ENCODE measurements at regions not wholly inside any gene's neighbourhood (a gene's known extent, or its start where the extent isn't known, plus 50 kb on each side); places are given as distances from the start of the nearest gene placed in this dataset.

DNA sequence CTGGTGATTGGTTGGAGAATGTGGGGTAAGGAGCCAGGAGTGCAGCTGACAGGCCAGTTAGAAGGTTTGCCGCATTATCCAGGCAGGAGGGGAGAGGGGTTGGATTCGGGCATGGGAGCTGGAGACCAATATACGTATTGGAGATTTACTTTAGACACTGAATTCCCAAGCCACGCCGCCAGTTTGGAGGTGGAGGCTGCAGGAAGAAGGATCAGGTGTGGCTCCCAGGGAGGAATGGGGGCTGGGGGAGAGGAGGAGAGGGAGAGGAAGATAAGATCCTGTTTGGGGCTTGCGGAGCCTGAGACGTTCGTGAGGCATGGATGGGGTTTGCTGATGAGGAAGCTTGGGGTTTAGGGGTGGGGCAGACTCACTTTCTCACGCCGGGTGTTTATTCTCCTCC, 155.1 kb upstream of the IGSF21 start:
- Histone ChIP-seq H3K9ac (ENCODE audit: insufficient read depth, low read length, poor library complexity, severe bottlenecking) (no peak overlapping the region), H4K20me1 (ENCODE audit: insufficient read depth, low read length) (no peaks in the 10 kb centered on the region), H3K27ac (ENCODE audit: low read depth in 1 of 2, low read length in 2 of 2) (no peak overlapping the region), H3K36me3 (replicated peaks in 1 of 2; ENCODE audit: control insufficient read depth in 1 of 2, insufficient read depth in 2 of 2, low read length in 2 of 2) (no peaks in the 10 kb centered on the region), H3K9me3 (replicated peaks in 1 of 2; ENCODE audit: control insufficient read depth in 1 of 2, insufficient read depth in 1 of 2, low read length in 2 of 2) (no peaks in the 10 kb centered on the region), H3K4me3 (replicated peaks in 1 of 3; ENCODE audit: low read depth in 2 of 3, low read length in 3 of 3) (no peak overlapping the region), H2AFZ (ENCODE audit: insufficient read depth, low read depth, low read length, poor library complexity, severe bottlenecking) (no peak overlapping the region), H3K79me2 (ENCODE audit: insufficient read depth, low read length) (no peaks in the 10 kb centered on the region), H3K27me3 (ENCODE audit: control insufficient read depth in 2 of 2, insufficient read depth in 2 of 2, low read length in 2 of 2) (no peaks in the 10 kb centered on the region), H3K4me2 (replicated peaks; ENCODE audit: extremely low read depth, low read length, poor library complexity, severe bottlenecking) (no peak overlapping the region), H3K4me1 (ENCODE audit: control insufficient read depth in 1 of 2, insufficient read depth in 2 of 2, low read length in 2 of 2) (no peaks in the 10 kb centered on the region)
- Mint-ChIP-seq H3K36me3 (no peaks in the 10 kb centered on the region), H3K9me3 (peaks cover 0 to 3% (median 0%) of the 10 kb centered on the region in 7 donors), H3K4me1 (no peaks in the 10 kb centered on the region), H3K4me3 (no peak overlapping the region), H3K27me3 (ENCODE audit: low read depth in 3 of 3) (peaks cover 0 to 13% (median 10%) of the 10 kb centered on the region in 3 donors), H3K27ac (no peak overlapping the region)
- 66% methylated on average over 5 of the region's 10 CpGs for WGBS (ENCODE audit: insufficient coverage)
- intact Hi-C loops (cut with micrococcal nuclease): no loop called here
- no peak for TF ChIP-seq CTCF (IDR thresholded peaks at IDR 0.05)
- no peak for DNase-seq

DNA sequence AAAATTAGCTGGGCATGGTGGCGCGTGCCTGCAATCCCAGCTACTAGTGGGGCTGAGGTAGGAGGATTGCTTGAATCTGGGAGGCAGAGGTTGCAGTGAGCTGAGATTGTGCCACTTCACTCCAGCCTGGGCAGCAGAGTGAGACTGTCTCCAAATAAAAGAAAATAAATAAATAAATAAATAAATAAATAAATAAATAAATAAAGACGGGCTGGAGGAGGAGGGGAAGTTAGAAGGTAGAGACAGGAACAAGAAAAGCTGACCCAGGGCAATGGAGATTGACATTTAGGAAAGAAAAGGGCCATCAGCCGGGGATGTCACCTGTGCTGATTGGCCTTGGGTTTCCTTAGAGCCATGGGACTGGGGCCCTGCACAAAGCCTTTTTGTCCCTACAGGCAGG, 153.7 kb upstream of the IGSF21 start:
- Histone ChIP-seq H3K27me3 (ENCODE audit: control insufficient read depth in 2 of 2, insufficient read depth in 2 of 2, low read length in 2 of 2) (no peaks in the 10 kb centered on the region), H3K36me3 (replicated peaks in 1 of 2; ENCODE audit: control insufficient read depth in 1 of 2, insufficient read depth in 2 of 2, low read length in 2 of 2) (no peaks in the 10 kb centered on the region), H3K79me2 (ENCODE audit: insufficient read depth, low read length) (no peaks in the 10 kb centered on the region), H3K9ac (ENCODE audit: insufficient read depth, low read length, poor library complexity, severe bottlenecking) (no peak overlapping the region), H2AFZ (ENCODE audit: insufficient read depth, low read depth, low read length, poor library complexity, severe bottlenecking) (no peak overlapping the region), H3K4me2 (replicated peaks; ENCODE audit: extremely low read depth, low read length, poor library complexity, severe bottlenecking) (no peak overlapping the region), H3K9me3 (replicated peaks in 1 of 2; ENCODE audit: control insufficient read depth in 1 of 2, insufficient read depth in 1 of 2, low read length in 2 of 2) (peaks cover 0 to 2% of the 10 kb centered on the region in 2 donors), H3K4me1 (ENCODE audit: control insufficient read depth in 1 of 2, insufficient read depth in 2 of 2, low read length in 2 of 2) (peaks cover 0 to 4% of the 10 kb centered on the region in 2 donors), H3K27ac (ENCODE audit: low read depth in 1 of 2, low read length in 2 of 2) (no peak overlapping the region), H3K4me3 (replicated peaks in 1 of 3; ENCODE audit: low read depth in 2 of 3, low read length in 3 of 3) (no peak overlapping the region), H4K20me1 (ENCODE audit: insufficient read depth, low read length) (no peaks in the 10 kb centered on the region)
- Mint-ChIP-seq H3K9me3 (peaks cover 0 to 8% (median 2%) of the 10 kb centered on the region in 7 donors), H3K27ac (no peak overlapping the region), H3K36me3 (no peaks in the 10 kb centered on the region), H3K4me3 (no peak overlapping the region), H3K27me3 (ENCODE audit: low read depth in 3 of 3) (peaks cover 2 to 10% (median 9%) of the 10 kb centered on the region in 3 donors), H3K4me1 (peaks cover 3% of the 10 kb centered on the region)
- intact Hi-C loops (cut with micrococcal nuclease): no loop called here
- WGBS (ENCODE audit: insufficient coverage): 100% methylated on average over 1 of the region's 4 CpGs
- no peak for TF ChIP-seq CTCF (IDR thresholded peaks at IDR 0.05)
- no peak for DNase-seq

Measured in CD14-positive monocyte (primary cell).